HG02798 (cell line): ENCODE measurements at regions not wholly inside any gene's neighbourhood (a gene's known extent, or its start where the extent isn't known, plus 50 kb on each side); places are given as distances from the start of the nearest gene placed in this dataset.
"Not testable (repeated sequence)": the region's sequence is repeated elsewhere in the genome, so short reads cannot be mapped to it uniquely, and the experiment has no call there.

Experiments used
- ATAC-seq: cut with Tn5 transposase; IDR thresholded peaks from one replicate; pipeline ENCODE4 v1.9.1; 2021; ENCODE audit warnings: mild to moderate bottlenecking; ENCODE audit not compliant: unreplicated experiment, poor library complexity

GRCh38 chr13:66074018-66074615 is 1156.0 kb downstream of the PCDH9 start:
- ATAC-seq: no peak

- ATAC-seq: not testable (repeated sequence)
These were observed 1158.0 kb downstream of the PCDH9 start for GRCh38 chr13:66072097-66072496.

GRCh38 chr13:66071608-66072007 is 1158.5 kb downstream of the PCDH9 start:
- ATAC-seq: no peak

- ATAC-seq: no peak
These were observed 1159.1 kb downstream of the PCDH9 start for GRCh38 chr13:66071029-66071428.

GRCh38 chr13:66069570-66069969 is 1160.6 kb downstream of the PCDH9 start:
- ATAC-seq: no peak

- ATAC-seq: no peak
These were observed 1161.5 kb downstream of the PCDH9 start for GRCh38 chr13:66068683-66069082.

- no peak for ATAC-seq
These were observed 1181.2 kb downstream of the PCDH9 start for GRCh38 chr13:66048888-66049287.

- ATAC-seq: no peak
These were observed 1189.6 kb downstream of the PCDH9 start for GRCh38 chr13:66040506-66040905.

GRCh38 chr13:66037096-66037495 is 1193.0 kb downstream of the PCDH9 start:
- no peak for ATAC-seq

GRCh38 chr13:66036636-66037035 is 1193.5 kb downstream of the PCDH9 start:
- ATAC-seq: no peak

GRCh38 chr13:66036024-66036614 is 1194.0 kb downstream of the PCDH9 start:
- ATAC-seq: no peak

GRCh38 chr13:66033924-66034323 is 1196.2 kb downstream of the PCDH9 start:
- ATAC-seq: no peak

GRCh38 chr13:66021846-66022245 is 1208.3 kb downstream of the PCDH9 start:
- no peak for ATAC-seq

GRCh38 chr13:66014771-66015170 is 1215.4 kb downstream of the PCDH9 start:
- no peak for ATAC-seq

- no peak for ATAC-seq
These were observed 1220.9 kb downstream of the PCDH9 start for GRCh38 chr13:66009241-66009640.

- no peak for ATAC-seq
These were observed 1226.6 kb downstream of the PCDH9 start for GRCh38 chr13:66003558-66003957.

- ATAC-seq: no peak
These were observed 1229.0 kb downstream of the PCDH9 start for GRCh38 chr13:66001140-66001539.

- no peak for ATAC-seq
These were observed 1230.7 kb downstream of the PCDH9 start for GRCh38 chr13:65999411-65999810.

- no peak for ATAC-seq
These were observed 1239.5 kb downstream of the PCDH9 start for GRCh38 chr13:65990684-65991083.

GRCh38 chr13:65985612-65986011 is 1244.5 kb downstream of the PCDH9 start:
- no peak for ATAC-seq

- ATAC-seq: no peak
These were observed 1252.6 kb downstream of the PCDH9 start for GRCh38 chr13:65977525-65977924.

GRCh38 chr13:65971541-65971940 is 1258.6 kb downstream of the PCDH9 start:
- no peak for ATAC-seq
